ENCODE measurements at regions not wholly inside any gene's neighbourhood (a gene's known extent, or its start where the extent isn't known, plus 50 kb on each side); places are given as distances from the start of the nearest gene placed in this dataset.

DNA sequence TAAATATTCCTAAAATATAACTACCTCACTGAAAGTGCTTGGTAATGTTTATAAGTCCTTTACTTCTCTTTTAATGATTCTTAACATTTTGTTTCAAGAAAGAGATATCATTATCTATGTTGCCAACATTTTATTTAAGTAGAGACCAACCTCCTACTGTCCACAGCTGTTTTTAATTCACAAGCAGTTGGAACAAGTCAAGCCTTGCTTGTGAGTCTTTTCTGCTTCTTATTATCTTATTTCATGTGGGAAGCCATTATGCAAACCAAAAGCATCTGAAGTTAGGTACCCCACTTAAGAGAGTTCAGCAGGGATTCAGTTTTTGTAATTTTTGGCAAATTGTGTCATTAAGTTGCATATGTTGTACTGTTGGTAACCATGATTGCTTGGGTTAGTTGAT, 1714.5 kb downstream of the GRIK2 start:
- intact Hi-C loops (cut with micrococcal nuclease), result no loop called here
- Histone ChIP-seq H3K4me2 (ENCODE audit: insufficient read depth, low read length) (no peak overlapping the region), H3K9me1 (replicated peaks; ENCODE audit: control insufficient read depth, extremely low read depth, insufficient read depth, low read length) (no peaks in the 10 kb centered on the region), H2AFZ (ENCODE audit: low read depth, low read length) (no peak overlapping the region), H3K36me3 (ENCODE audit: control insufficient read depth in 2 of 2, extremely low read depth in 1 of 2, insufficient read depth in 2 of 2, low read length in 2 of 2) (no peaks in the 10 kb centered on the region), H3K9ac (replicated peaks; ENCODE audit: extremely low read depth, insufficient read depth, low read length) (no peak overlapping the region), H3K79me2 (ENCODE audit: control insufficient read depth, insufficient read depth, low read length) (no peaks in the 10 kb centered on the region), H3K9me3 (replicated peaks; ENCODE audit: control insufficient read depth, insufficient read depth, low read length) (peaks cover 2% of the 10 kb centered on the region), H3K4me1 (ENCODE audit: control insufficient read depth, extremely low read depth, insufficient read depth, low read length) (no peaks in the 10 kb centered on the region), H4K20me1 (replicated peaks; ENCODE audit: control insufficient read depth, extremely low read depth, insufficient read depth, low read length) (no peaks in the 10 kb centered on the region), H3K27me3 (ENCODE audit: control insufficient read depth in 2 of 2, insufficient read depth in 2 of 2, low read length in 2 of 2) (no peaks in the 10 kb centered on the region), H3K27ac (ENCODE audit: insufficient read depth, low read depth, low read length) (no peak overlapping the region), H3K4me3 (replicated peaks in 1 of 3; ENCODE audit: insufficient read depth in 1 of 3, low read depth in 1 of 3, low read length in 3 of 3) (no peak overlapping the region)
- no peak for FAIRE-seq
- dilution Hi-C loops (cut with MboI; ENCODE audit: extremely low pct_ligation_motif_present, low sequenced_read_pairs), result no loop called here
- DNase-seq (ENCODE audit: low read depth, low spot score), result no peak
- CTCF ChIA-PET, result no interaction called here
- POLR2A ChIA-PET, result no interaction called here
- TF ChIP-seq POLR2AphosphoS5 (IDR thresholded peaks at IDR 0.05; ENCODE audit: insufficient read depth, low read depth, low read length) (no peak), CTCF (IDR thresholded peaks at IDR 0.05; ENCODE audit: extremely low read depth in 1 of 2, insufficient read depth in 1 of 2, low read depth in 1 of 2, low read length in 2 of 2) (no peak), GATA2 (IDR thresholded peaks at IDR 0.05; ENCODE audit: insufficient read depth, insufficient read length, low read depth, low read length) (no peak), EZH2 (IDR thresholded peaks at IDR 0.05; ENCODE audit: borderline replicate concordance, low read depth, low read length, severe bottlenecking) (no peak), MYC (IDR thresholded peaks at IDR 0.05; ENCODE audit: low read depth, low read length) (no peak), POLR2A (IDR thresholded peaks at IDR 0.05; ENCODE audit: low read depth, low read length) (no peak), FOS (IDR thresholded peaks at IDR 0.05; ENCODE audit: borderline replicate concordance, insufficient read depth, low read length) (no peak), MAX (IDR thresholded peaks at IDR 0.05; ENCODE audit: insufficient read depth, insufficient read length) (no peak), JUN (IDR thresholded peaks at IDR 0.05; ENCODE audit: borderline replicate concordance, insufficient read depth, insufficient read length, low read depth) (no peak)
- no TSS peak for BruUV-seq (replicated peaks)

Data from endothelial cell of umbilical vein (primary cell).